Mesodermal cell (in vitro differentiated cells): ENCODE measurements at regions not wholly inside any gene's neighbourhood (a gene's known extent, or its start where the extent isn't known, plus 50 kb on each side); places are given as distances from the start of the nearest gene placed in this dataset.

Experiments used
- H3K27ac ChIP-seq: 2 replicates; pipeline ENCODE4 v1.7.0; 2013; ENCODE audit warnings: mild to moderate bottlenecking, low read depth, low read length, moderate library complexity; ENCODE audit not compliant: severe bottlenecking
- H3K36me3 ChIP-seq: 2 replicates; pipeline ENCODE4 v1.7.1; 2013; ENCODE audit warnings: mild to moderate bottlenecking, low read length, moderate library complexity; ENCODE audit not compliant: control insufficient read depth, insufficient read depth
- H3K4me1 ChIP-seq: one replicate; pipeline ENCODE4 v1.7.1; 2013; ENCODE audit warnings: mild to moderate bottlenecking, low read length; ENCODE audit not compliant: insufficient read depth, control insufficient read depth, poor library complexity, severe bottlenecking
- H3K4me3 ChIP-seq: 2 replicates; pipeline ENCODE4 v1.7.0; 2013; ENCODE audit warnings: low read length, control low read depth, mild to moderate bottlenecking; ENCODE audit not compliant: insufficient read depth, poor library complexity, severe bottlenecking; ENCODE audit errors: extremely low read depth
- H3K9me3 ChIP-seq: 2 replicates; pipeline ENCODE4 v1.7.1; 2013; ENCODE audit warnings: mild to moderate bottlenecking, low read length, moderate library complexity; ENCODE audit not compliant: control insufficient read depth
- WGBS, 2 experiments: methylation state at CpG; one replicate each; pipeline ENCODE4 v1.1.5; 2013; ENCODE audit warnings: missing lambda C conversion rate in 2 of 2; ENCODE audit not compliant: insufficient coverage in 2 of 2; 5-methylcytosine and 5-hydroxymethylcytosine counted together

DNA sequence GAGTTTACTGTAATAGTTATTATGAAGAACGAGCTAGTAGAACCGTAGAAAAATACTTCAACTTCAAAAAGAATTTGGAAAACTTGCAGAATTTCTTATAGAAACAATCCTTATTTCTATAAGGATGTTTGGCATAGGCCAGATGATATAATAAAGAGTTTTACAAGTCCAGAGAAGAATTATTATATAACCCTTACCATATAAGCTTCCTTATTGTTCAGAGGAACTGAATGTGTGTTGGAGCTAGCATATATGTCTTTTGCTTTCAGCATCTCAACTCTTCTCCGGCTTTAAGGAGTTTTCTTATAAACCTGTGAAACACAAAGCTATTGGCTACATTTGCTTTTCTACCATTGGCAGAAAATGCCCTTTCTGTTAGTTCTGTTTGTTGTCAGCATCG lies 178.0 kb upstream of the E2F7 start:
- WGBS, 2 experiments: no CpG with 5 or more reads among the region's 4 CpGs
- Histone ChIP-seq H3K36me3 (no peaks in the 10 kb centered on the region), H3K27ac (no peak overlapping the region), H3K4me1 (no peaks in the 10 kb centered on the region), H3K4me3 (no peak overlapping the region), H3K9me3 (no peaks in the 10 kb centered on the region)

- H3K36me3 ChIP-seq: no peaks in the 10 kb centered on the region
- H3K4me1 ChIP-seq: no peaks in the 10 kb centered on the region
- WGBS, 2 experiments: 100% methylated on average over 1 of the region's 1 CpG
- H3K27ac ChIP-seq: no peak overlapping the region
- no peaks in the 10 kb centered on the region for H3K9me3 ChIP-seq
- no peak overlapping the region for H3K4me3 ChIP-seq
Observed at GRCh38 chr12:77239617-77240016, 174.2 kb upstream of the E2F7 start.

GRCh38 chr12:77238335-77238734 lies 173.0 kb upstream of the E2F7 start:
- H3K4me3 ChIP-seq: no peak overlapping the region
- WGBS, 2 experiments: 60% methylated on average over 2 of the region's 2 CpGs; no CpG with 5 or more reads in 1 of the 2 experiments
- no peaks in the 10 kb centered on the region for H3K9me3 ChIP-seq
- no peaks in the 10 kb centered on the region for H3K36me3 ChIP-seq
- no peak overlapping the region for H3K27ac ChIP-seq
- H3K4me1 ChIP-seq: no peaks in the 10 kb centered on the region

- WGBS, 2 experiments: no CpG with 5 or more reads among the region's 1 CpG
- no peak overlapping the region for H3K27ac ChIP-seq
Observed at GRCh38 chr12:77237896-77238295, 172.5 kb upstream of the E2F7 start.

DNA sequence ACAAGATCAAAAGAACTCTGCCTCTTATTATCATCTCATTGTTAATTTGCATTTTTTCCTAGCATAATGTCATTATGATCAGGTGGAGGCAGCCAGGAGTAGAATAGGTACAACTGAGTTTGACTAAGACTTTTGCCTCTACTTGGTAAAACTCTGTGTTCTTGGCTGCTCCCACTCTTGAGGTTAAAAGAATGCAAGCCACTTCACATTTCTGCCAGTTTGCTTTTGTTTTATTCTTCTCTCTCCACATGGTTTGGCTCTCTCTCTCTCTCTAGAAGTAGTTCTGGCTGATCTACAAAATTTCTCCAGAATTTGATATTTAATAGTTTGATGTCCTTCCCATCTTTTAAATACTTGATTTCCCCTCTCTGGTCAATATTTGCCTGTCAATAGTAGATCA lies 170.7 kb upstream of the E2F7 start:
- H3K4me3 ChIP-seq: no peak overlapping the region
- no peak overlapping the region for H3K27ac ChIP-seq
- H3K36me3 ChIP-seq: no peaks in the 10 kb centered on the region
- no peaks in the 10 kb centered on the region for H3K9me3 ChIP-seq
- H3K4me1 ChIP-seq: no peaks in the 10 kb centered on the region

More at GRCh38 chr12:77237896-77238295, 172.5 kb upstream of the E2F7 start:
- no peaks in the 10 kb centered on the region for H3K9me3 ChIP-seq
- H3K4me1 ChIP-seq: no peaks in the 10 kb centered on the region
- no peak overlapping the region for H3K4me3 ChIP-seq
- no peaks in the 10 kb centered on the region for H3K36me3 ChIP-seq

GRCh38 chr12:77232045-77232444 lies 166.7 kb upstream of the E2F7 start:
- peaks cover 2% of the 10 kb centered on the region for H3K4me1 ChIP-seq
- H3K4me3 ChIP-seq: no peak overlapping the region
- 86 to 90% methylated on average over 1 of the region's 1 CpG for WGBS, 2 experiments
- H3K36me3 ChIP-seq: no peaks in the 10 kb centered on the region
- no peak overlapping the region for H3K27ac ChIP-seq
- no peaks in the 10 kb centered on the region for H3K9me3 ChIP-seq

DNA sequence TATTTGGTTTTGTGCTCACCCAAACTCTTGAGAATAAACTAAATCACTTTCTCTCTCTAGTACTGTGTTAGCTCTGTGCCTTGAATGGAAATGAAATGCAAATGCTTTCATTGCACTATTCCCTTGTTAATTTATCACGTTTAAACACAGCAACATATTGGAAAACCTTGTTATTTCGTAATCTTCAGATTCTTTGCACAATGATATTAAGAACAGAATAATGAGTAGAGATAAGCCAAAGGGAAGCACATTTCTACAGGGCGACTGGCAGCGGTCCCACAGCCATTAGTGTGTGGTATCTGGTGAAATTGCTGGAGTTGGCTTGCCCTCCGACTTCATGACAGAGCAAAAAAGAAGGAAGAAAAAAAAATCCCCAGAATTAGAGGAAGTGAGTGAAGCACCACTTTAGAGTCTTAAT lies 166.1 kb upstream of the E2F7 start:
- H3K4me1 ChIP-seq: peaks cover 5% of the 10 kb centered on the region
- no peaks in the 10 kb centered on the region for H3K36me3 ChIP-seq
- no peak overlapping the region for H3K27ac ChIP-seq
- no peak overlapping the region for H3K4me3 ChIP-seq
- H3K9me3 ChIP-seq: no peaks in the 10 kb centered on the region
- 91 to 94% methylated on average over 2 to 3 of the region's 5 CpGs for WGBS, 2 experiments

- Histone ChIP-seq H3K36me3 (no peaks in the 10 kb centered on the region), H3K27ac (no peak overlapping the region), H3K4me3 (no peak overlapping the region), H3K9me3 (no peaks in the 10 kb centered on the region), H3K4me1 (peaks cover 5% of the 10 kb centered on the region)
- WGBS, 2 experiments: 100% methylated on average over 1 of the region's 6 CpGs; no CpG with 5 or more reads in 1 of the 2 experiments
Observed at GRCh38 chr12:77229640-77230442, 164.5 kb upstream of the E2F7 start.

GRCh38 chr12:77228376-77228775 lies 163.0 kb upstream of the E2F7 start:
- Histone ChIP-seq H3K4me3 (no peak overlapping the region), H3K27ac (no peak overlapping the region), H3K9me3 (no peaks in the 10 kb centered on the region), H3K36me3 (no peaks in the 10 kb centered on the region), H3K4me1 (peaks cover 5% of the 10 kb centered on the region)
- WGBS, 2 experiments: no CpG with 5 or more reads among the region's 1 CpG

GRCh38 chr12:77226368-77226767 lies 161.0 kb upstream of the E2F7 start:
- no peak overlapping the region for H3K4me3 ChIP-seq
- WGBS, 2 experiments: 79 to 100% methylated on average over 1 of the region's 1 CpG
- H3K36me3 ChIP-seq: no peaks in the 10 kb centered on the region
- H3K9me3 ChIP-seq: no peaks in the 10 kb centered on the region
- H3K4me1 ChIP-seq: peaks cover 5% of the 10 kb centered on the region
- no peak overlapping the region for H3K27ac ChIP-seq

GRCh38 chr12:77225373-77225772 lies 160.0 kb upstream of the E2F7 start:
- 86 to 90% methylated on average over 3 to 4 of the region's 4 CpGs for WGBS, 2 experiments
- H3K9me3 ChIP-seq: no peaks in the 10 kb centered on the region
- peaks cover 5% of the 10 kb centered on the region for H3K4me1 ChIP-seq
- no peak overlapping the region for H3K27ac ChIP-seq
- no peaks in the 10 kb centered on the region for H3K36me3 ChIP-seq
- H3K4me3 ChIP-seq: no peak overlapping the region
